T-helper 1 cell treated with Interleukin-12 subunit alpha and Interleukin-12 subunit beta and Interleukin-4 antibody, amounts not matched to agents 30 μg/mL and 1 μg/mL, for 36 hours (primary cell): ENCODE measurements at regions not wholly inside any gene's neighbourhood (a gene's known extent, or its start where the extent isn't known, plus 50 kb on each side); places are given as distances from the start of the nearest gene placed in this dataset.
"Not testable (repeated sequence)": the region's sequence is repeated elsewhere in the genome, so short reads cannot be mapped to it uniquely, and the experiment has no call there.

Source experiments
- H3K27ac Mint-ChIP-seq: one replicate; pipeline ENCODE4 v1.8.0; 2021; ENCODE audit warnings: mild to moderate bottlenecking, mixed read lengths
- H3K27me3 Mint-ChIP-seq: one replicate; pipeline ENCODE4 v1.8.0; 2021; ENCODE audit warnings: low read depth, mixed read lengths
- H3K36me3 Mint-ChIP-seq: one replicate; pipeline ENCODE4 v1.8.0; 2021; ENCODE audit warnings: low read depth, mixed read lengths
- H3K4me1 Mint-ChIP-seq: one replicate; pipeline ENCODE4 v1.8.0; 2021; ENCODE audit warnings: low read depth, mixed read lengths
- H3K4me3 Mint-ChIP-seq: one replicate; pipeline ENCODE4 v1.8.0; 2021; ENCODE audit warnings: mild to moderate bottlenecking, moderate library complexity, mixed read lengths
- H3K9me3 Mint-ChIP-seq: one replicate; pipeline ENCODE4 v1.8.0; 2021; ENCODE audit warnings: mixed read lengths

GRCh38 chr14:92223025-92223424 lies 99.9 kb upstream of the SLC24A4 start:
- no peak overlapping the region for H3K4me3 Mint-ChIP-seq
- peaks cover 30% of the 10 kb centered on the region for H3K27me3 Mint-ChIP-seq
- no peaks in the 10 kb centered on the region for H3K4me1 Mint-ChIP-seq
- H3K36me3 Mint-ChIP-seq = no peaks in the 10 kb centered on the region
- no peak overlapping the region for H3K27ac Mint-ChIP-seq
- H3K9me3 Mint-ChIP-seq = no peaks in the 10 kb centered on the region

- no peak overlapping the region for H3K27ac Mint-ChIP-seq
- H3K27me3 Mint-ChIP-seq = peaks cover 23% of the 10 kb centered on the region
- no peaks in the 10 kb centered on the region for H3K4me1 Mint-ChIP-seq
- no peaks in the 10 kb centered on the region for H3K36me3 Mint-ChIP-seq
- no peak overlapping the region for H3K4me3 Mint-ChIP-seq
- no peaks in the 10 kb centered on the region for H3K9me3 Mint-ChIP-seq
These were observed 98.5 kb upstream of the SLC24A4 start for GRCh38 chr14:92224358-92224954.

GRCh38 chr14:92225731-92226130 lies 97.2 kb upstream of the SLC24A4 start:
- no peak overlapping the region for H3K4me3 Mint-ChIP-seq
- no peaks in the 10 kb centered on the region for H3K4me1 Mint-ChIP-seq
- H3K27ac Mint-ChIP-seq = no peak overlapping the region
- H3K36me3 Mint-ChIP-seq = no peaks in the 10 kb centered on the region
- H3K27me3 Mint-ChIP-seq = peaks cover 28% of the 10 kb centered on the region
- H3K9me3 Mint-ChIP-seq = no peaks in the 10 kb centered on the region

- peaks cover 32% of the 10 kb centered on the region for H3K27me3 Mint-ChIP-seq
- not testable (repeated sequence) for H3K4me3 Mint-ChIP-seq, H3K27ac Mint-ChIP-seq, H3K36me3 Mint-ChIP-seq, H3K4me1 Mint-ChIP-seq, H3K9me3 Mint-ChIP-seq
These were observed 96.8 kb upstream of the SLC24A4 start for GRCh38 chr14:92226166-92226565.

- Mint-ChIP-seq H3K27me3 (no peaks in the 10 kb centered on the region), H3K4me3 (no peak overlapping the region), H3K27ac (no peak overlapping the region), H3K4me1 (no peaks in the 10 kb centered on the region), H3K9me3 (peaks cover 9% of the 10 kb centered on the region), H3K36me3 (no peaks in the 10 kb centered on the region)
These were observed 86.6 kb upstream of the SLC24A4 start for GRCh38 chr14:92236243-92236900.

- Mint-ChIP-seq H3K36me3 (peaks cover 3% of the 10 kb centered on the region), H3K4me1 (no peaks in the 10 kb centered on the region), H3K4me3 (no peak overlapping the region), H3K9me3 (peaks cover 21% of the 10 kb centered on the region), H3K27me3 (peaks cover 4% of the 10 kb centered on the region), H3K27ac (no peak overlapping the region)
These were observed 82.3 kb upstream of the SLC24A4 start for GRCh38 chr14:92240658-92241057.

- H3K4me1 Mint-ChIP-seq = peaks cover 13% of the 10 kb centered on the region
- no peak overlapping the region for H3K4me3 Mint-ChIP-seq
- peaks cover 4% of the 10 kb centered on the region for H3K27me3 Mint-ChIP-seq
- no peak overlapping the region for H3K27ac Mint-ChIP-seq
- peaks cover 34% of the 10 kb centered on the region for H3K9me3 Mint-ChIP-seq
- peaks cover 3% of the 10 kb centered on the region for H3K36me3 Mint-ChIP-seq
These were observed 80.9 kb upstream of the SLC24A4 start for GRCh38 chr14:92241966-92242595.

- H3K4me3 Mint-ChIP-seq = no peak overlapping the region
- peaks cover 34% of the 10 kb centered on the region for H3K9me3 Mint-ChIP-seq
- H3K27me3 Mint-ChIP-seq = peaks cover 10% of the 10 kb centered on the region
- no peak overlapping the region for H3K27ac Mint-ChIP-seq
- peaks cover 3% of the 10 kb centered on the region for H3K36me3 Mint-ChIP-seq
- peaks cover 13% of the 10 kb centered on the region for H3K4me1 Mint-ChIP-seq
These were observed 78.2 kb upstream of the SLC24A4 start for GRCh38 chr14:92244805-92245204.

GRCh38 chr14:92247341-92247740 lies 75.6 kb upstream of the SLC24A4 start:
- Mint-ChIP-seq H3K9me3 (peaks cover 34% of the 10 kb centered on the region), H3K4me1 (peaks cover 13% of the 10 kb centered on the region), H3K36me3 (peaks cover 3% of the 10 kb centered on the region), H3K4me3 (no peak overlapping the region), H3K27me3 (peaks cover 35% of the 10 kb centered on the region), H3K27ac (no peak overlapping the region)

GRCh38 chr14:92247947-92248346 lies 75.0 kb upstream of the SLC24A4 start:
- Mint-ChIP-seq H3K4me1 (peaks cover 13% of the 10 kb centered on the region), H3K27ac (no peak overlapping the region), H3K4me3 (no peak overlapping the region), H3K36me3 (peaks cover 3% of the 10 kb centered on the region), H3K9me3 (peaks cover 34% of the 10 kb centered on the region), H3K27me3 (peaks cover 41% of the 10 kb centered on the region)

- peaks cover 13% of the 10 kb centered on the region for H3K4me1 Mint-ChIP-seq
- peaks cover 46% of the 10 kb centered on the region for H3K27me3 Mint-ChIP-seq
- H3K4me3 Mint-ChIP-seq = no peak overlapping the region
- peaks cover 30% of the 10 kb centered on the region for H3K9me3 Mint-ChIP-seq
- peaks cover 3% of the 10 kb centered on the region for H3K36me3 Mint-ChIP-seq
- H3K27ac Mint-ChIP-seq = no peak overlapping the region
These were observed 74.3 kb upstream of the SLC24A4 start for GRCh38 chr14:92248696-92249095.

GRCh38 chr14:92250366-92250765 lies 72.6 kb upstream of the SLC24A4 start:
- Mint-ChIP-seq H3K4me1 (peaks cover 16% of the 10 kb centered on the region), H3K27me3 (peaks cover 61% of the 10 kb centered on the region), H3K9me3 (peaks cover 16% of the 10 kb centered on the region)
- not testable (repeated sequence) for H3K27ac Mint-ChIP-seq, H3K4me3 Mint-ChIP-seq, H3K36me3 Mint-ChIP-seq

- Mint-ChIP-seq H3K4me1 (peaks cover 4% of the 10 kb centered on the region), H3K9me3 (no peaks in the 10 kb centered on the region), H3K4me3 (no peak overlapping the region), H3K27ac (no peak overlapping the region), H3K36me3 (peaks cover 2% of the 10 kb centered on the region), H3K27me3 (peaks cover 77% of the 10 kb centered on the region)
These were observed 70.6 kb upstream of the SLC24A4 start for GRCh38 chr14:92252323-92252722.

- H3K9me3 Mint-ChIP-seq = no peaks in the 10 kb centered on the region
- peaks cover 77% of the 10 kb centered on the region for H3K27me3 Mint-ChIP-seq
- peaks cover 2% of the 10 kb centered on the region for H3K36me3 Mint-ChIP-seq
- no peak overlapping the region for H3K4me3 Mint-ChIP-seq
- no peak overlapping the region for H3K27ac Mint-ChIP-seq
- H3K4me1 Mint-ChIP-seq = peaks cover 4% of the 10 kb centered on the region
These were observed 69.5 kb upstream of the SLC24A4 start for GRCh38 chr14:92253381-92253894.

GRCh38 chr14:92254786-92255185 lies 68.2 kb upstream of the SLC24A4 start:
- Mint-ChIP-seq H3K9me3 (no peaks in the 10 kb centered on the region), H3K27ac (no peak overlapping the region), H3K4me1 (peaks cover 13% of the 10 kb centered on the region), H3K36me3 (peaks cover 2% of the 10 kb centered on the region), H3K27me3 (peaks cover 71% of the 10 kb centered on the region), H3K4me3 (no peak overlapping the region)
